ENCODE measurements at regions not wholly inside any gene's neighbourhood (a gene's known extent, or its start where the extent isn't known, plus 50 kb on each side); places are given as distances from the start of the nearest gene placed in this dataset.
"Not testable (repeated sequence)": the region's sequence is repeated elsewhere in the genome, so short reads cannot be mapped to it uniquely, and the experiment has no call there.

- no peak for TF ChIP-seq CTCF (IDR thresholded peaks at IDR 0.05; ENCODE audit: insufficient read depth, missing control alignments)
- FAIRE-seq = no peak
Observed at GRCh38 chr10:7108141-7108540, 302.7 kb downstream of the SFMBT2 start.

GRCh38 chr10:7107285-7107684, 303.5 kb downstream of the SFMBT2 start:
- FAIRE-seq (no peak), DNase-seq (ENCODE audit: insufficient read length, low spot score) (no peak)
- no peak for TF ChIP-seq CTCF (IDR thresholded peaks at IDR 0.05; ENCODE audit: insufficient read depth, missing control alignments)

More at GRCh38 chr10:7108141-7108540, 302.7 kb downstream of the SFMBT2 start:
- DNase-seq (ENCODE audit: insufficient read length, low spot score) = no peak

- DNase-seq (ENCODE audit: insufficient read length, low spot score); FAIRE-seq: not testable (repeated sequence)
Observed at GRCh38 chr10:7104379-7104778, 306.5 kb downstream of the SFMBT2 start.

GRCh38 chr10:7102557-7103349, 308.1 kb downstream of the SFMBT2 start:
- TF ChIP-seq CTCF (IDR thresholded peaks at IDR 0.05; ENCODE audit: insufficient read depth, missing control alignments) = no peak
- FAIRE-seq (no peak), DNase-seq (ENCODE audit: insufficient read length, low spot score) (no peak)

GRCh38 chr10:7102084-7102483, 308.8 kb downstream of the SFMBT2 start:
- no peak for TF ChIP-seq CTCF (IDR thresholded peaks at IDR 0.05; ENCODE audit: insufficient read depth, missing control alignments)
- FAIRE-seq (no peak), DNase-seq (ENCODE audit: insufficient read length, low spot score) (no peak)

GRCh38 chr10:7101451-7101850, 309.4 kb downstream of the SFMBT2 start:
- DNase-seq (ENCODE audit: insufficient read length, low spot score) (no peak), FAIRE-seq (no peak)
- TF ChIP-seq CTCF (IDR thresholded peaks at IDR 0.05; ENCODE audit: insufficient read depth, missing control alignments) = no peak

- FAIRE-seq = no peak
- TF ChIP-seq CTCF (IDR thresholded peaks at IDR 0.05; ENCODE audit: insufficient read depth, missing control alignments) = no peak
Observed at GRCh38 chr10:7100032-7100702, 310.7 kb downstream of the SFMBT2 start.

More at GRCh38 chr10:7100032-7100702, 310.7 kb downstream of the SFMBT2 start:
- DNase-seq (ENCODE audit: insufficient read length, low spot score) = no peak

All from D721Med (cell line).